Keratinocyte (primary cell): ENCODE measurements at regions not wholly inside any gene's neighbourhood (a gene's known extent, or its start where the extent isn't known, plus 50 kb on each side); places are given as distances from the start of the nearest gene placed in this dataset.

Experiments
- CTCF ChIP-seq, 3 experiments: IDR thresholded peaks in 1 of 3; conservative IDR thresholded peaks in 1 of 3; optimal IDR thresholded peaks in 1 of 3; 2 replicates in 2 of 3; 3 replicates in 1 of 3; pipeline versions ENCODE3 to v1.5.1; 2011; ENCODE audit warnings: low read length in 3 of 3, mild to moderate bottlenecking in 3 of 3, moderate library complexity in 2 of 3, control low read depth in 1 of 3, inconsistent platforms in 1 of 3; ENCODE audit not compliant: insufficient read depth in 2 of 3; ENCODE audit errors: extremely low read depth in 1 of 3
- EZH2 ChIP-seq: IDR thresholded peaks from one replicate; pipeline ENCODE4 v1.6.1; 2012; ENCODE audit warnings: inconsistent platforms, mild to moderate bottlenecking, low read length, moderate library complexity

GRCh38 chr14:82999802-83000201 lies 1466.1 kb upstream of the SEL1L start:
- TF ChIP-seq CTCF (optimal IDR thresholded peaks at IDR 0.05 in 1 of 3, IDR thresholded peaks at IDR 0.05 in 1 of 3, conservative IDR thresholded peaks at IDR 0.05 in 1 of 3; ENCODE audit: extremely low read depth in 1 of 3, insufficient read depth in 2 of 3, low read length in 3 of 3) (peak in 2 of 3 experiments; percentile 8 to 25), EZH2 (no peak)
